GM12878 (cell line): ENCODE measurements at regions not wholly inside any gene's neighbourhood (a gene's known extent, or its start where the extent isn't known, plus 50 kb on each side); places are given as distances from the start of the nearest gene placed in this dataset.

Experiments
- ATAC-seq: fragments of 200-7000 bp; cut with Tn5 transposase; 3 replicates; pipeline ENCODE4 v1.9.1; 2020; ENCODE audit warnings: mild to moderate bottlenecking, moderate library complexity
- BruUV-seq: library from RNA; stranded (reverse); fragments of 400-500 nt; replicated peaks from 2 replicates; lab custom pipeline; 2021; lab: Mats Ljungman, UMichigan
- CTCF ChIA-PET: fragments of 300-600 bp; sonication (Branson Sonifier 250); formaldehyde crosslinking; extraction: SDS; loops from one replicate; lab custom pipeline; 2021; ENCODE audit warnings: inconsistent platforms; lab: Yijun Ruan, JAX
- POLR2A ChIA-PET: fragments of 350-600 bp; formaldehyde crosslinking; extraction: SDS; loops from one replicate; lab custom pipeline; 2021; ENCODE audit warnings: inconsistent platforms; lab: Charles Lee
- RAD21 ChIA-PET: fragments of 300-600 bp; sonication (Branson Sonifier 250); formaldehyde crosslinking; loops from one replicate; lab custom pipeline; 2023; ENCODE audit warnings: antibody characterized with exemption; ENCODE audit not compliant: unreplicated experiment; lab: Charles Lee
- SMC1A ChIA-PET: fragments of 300-600 bp; sonication (Branson Sonifier 250); formaldehyde crosslinking; loops from one replicate; lab custom pipeline; 2023; ENCODE audit not compliant: unreplicated experiment, uncharacterized antibody; lab: Charles Lee
- DNase-seq: peaks from one replicate; pipeline ENCODE4 v3.0.0-alpha.2; 2011; ENCODE audit warnings: low read depth, low spot score
- FAIRE-seq: peaks from 3 replicates; lab custom pipeline; 2011; peaks lifted over from hg19 to GRCh38; lab: Jason Lieb, UNC
- H2AFZ ChIP-seq: 2 replicates; pipeline ENCODE4 v1.6.0; 2011; ENCODE audit warnings: low read depth, low read length, control low read depth; ENCODE audit not compliant: control insufficient read depth
- H3K27ac ChIP-seq: 2 replicates; pipeline ENCODE4 v1.5.1; 2011; ENCODE audit warnings: control low read depth; ENCODE audit not compliant: control insufficient read depth, insufficient read depth
- H3K27me3 ChIP-seq, 2 experiments: replicated peaks in 1 of 2; 2 replicates each; pipeline versions ENCODE4 v1.6.0 to v1.6.1; 2011; ENCODE audit warnings: low read length in 1 of 2; ENCODE audit not compliant: control insufficient read depth in 2 of 2, insufficient read depth in 2 of 2
- H3K36me3 ChIP-seq, 2 experiments: 2 replicates each; pipeline ENCODE4 v1.5.1; 2011; ENCODE audit warnings: low read length in 1 of 2; ENCODE audit not compliant: control insufficient read depth in 2 of 2, insufficient read depth in 2 of 2
- H3K4me1 ChIP-seq: 2 replicates; pipeline ENCODE4 v1.6.1; 2011; ENCODE audit warnings: mild to moderate bottlenecking, low read length, moderate library complexity, mixed read lengths; ENCODE audit not compliant: control insufficient read depth, insufficient read depth
- H3K4me2 ChIP-seq: 2 replicates; pipeline ENCODE4 v1.6.0; 2011; ENCODE audit warnings: control low read depth; ENCODE audit not compliant: control insufficient read depth, insufficient read depth
- H3K4me3 ChIP-seq: fragments of 200-600 bp; sonication (generic); 2 replicates; pipeline ENCODE4 v1.5.1; 2016
- H3K79me2 ChIP-seq: 2 replicates; pipeline ENCODE4 v1.6.0; 2011; ENCODE audit warnings: low read length; ENCODE audit not compliant: control insufficient read depth, insufficient read depth
- H3K9ac ChIP-seq: 2 replicates; pipeline ENCODE4 v1.8.0; 2011; ENCODE audit warnings: low read length, control low read depth, mixed read lengths; ENCODE audit not compliant: control insufficient read depth, insufficient read depth
- H3K9me3 ChIP-seq: replicated peaks from 3 replicates; pipeline ENCODE4 v1.5.1; 2011; ENCODE audit warnings: mild to moderate bottlenecking, low read length; ENCODE audit not compliant: control insufficient read depth, insufficient read depth
- H4K20me1 ChIP-seq: 2 replicates; pipeline ENCODE4 v1.6.0; 2011; ENCODE audit not compliant: control insufficient read depth, insufficient read depth
- CBFB ChIP-seq: IDR thresholded peaks from 2 replicates; pipeline ENCODE4 v1.6.1; 2016; ENCODE audit warnings: antibody characterized with exemption, low read depth
- GABPA ChIP-seq: IDR thresholded peaks from 2 replicates; pipeline ENCODE4 v1.6.1; 2014; ENCODE audit warnings: antibody characterized with exemption, low read depth, mild to moderate bottlenecking, inconsistent platforms
- KDM1A ChIP-seq: fragments of 200-600 bp; sonication (generic); IDR thresholded peaks from 2 replicates; pipeline ENCODE4 v1.6.1; 2016; ENCODE audit warnings: borderline replicate concordance
- PAX8 ChIP-seq: fragments of 450-650 bp; IDR thresholded peaks from 2 replicates; pipeline ENCODE4 v1.6.1; 2017; ENCODE audit warnings: mild to moderate bottlenecking, moderate library complexity
- PRDM15 ChIP-seq: fragments of 450-650 bp; formaldehyde crosslinking; IDR thresholded peaks from 2 replicates; pipeline ENCODE4 v1.4.0; 2020; ENCODE audit warnings: mild to moderate bottlenecking, moderate library complexity
- SMARCA5 ChIP-seq: fragments of 450-650 bp; IDR thresholded peaks from 2 replicates; pipeline ENCODE4 v1.6.1; 2017; ENCODE audit warnings: mild to moderate bottlenecking
- TARDBP ChIP-seq: IDR thresholded peaks from 2 replicates; pipeline ENCODE4 v1.6.1; 2016; ENCODE audit warnings: borderline replicate concordance
- ZBTB40 ChIP-seq: fragments of 450-650 bp; IDR thresholded peaks from 2 replicates; pipeline ENCODE4 v1.6.1; 2016; ENCODE audit warnings: mild to moderate bottlenecking, moderate library complexity, borderline replicate concordance
- ZNF24 ChIP-seq: fragments of 450-650 bp; IDR thresholded peaks from 2 replicates; pipeline ENCODE4 v1.6.1; 2017; ENCODE audit warnings: antibody characterized with exemption, mild to moderate bottlenecking
- ZNF274 ChIP-seq: IDR thresholded peaks from one replicate; pipeline ENCODE4 v1.8.0; 2011; ENCODE audit not compliant: insufficient read length, insufficient read depth
- ZSCAN29 ChIP-seq: fragments of 450-650 bp; IDR thresholded peaks from 2 replicates; pipeline ENCODE4 v1.6.1; 2017; ENCODE audit warnings: mild to moderate bottlenecking, moderate library complexity
- WGBS: methylation state at CpG from one replicate; pipeline ENCODE4 v1.1.6; 2016; ENCODE audit warnings: low lambda C conversion rate; ENCODE audit not compliant: insufficient replicate concordance, insufficient coverage; ENCODE audit errors: missing lambda C conversion rate; 5-methylcytosine and 5-hydroxymethylcytosine counted together
- in situ Hi-C: fragments of 300-500 bp; cut with MboI; formaldehyde crosslinking; loops from 9 replicates; pipeline ENCODE4 v1.14.3; 2018; ENCODE audit warnings: mixed read lengths
- intact Hi-C: fragments of 100-400 bp; cut with micrococcal nuclease; formaldehyde crosslinking; loops from one replicate; pipeline ENCODE4 v1.14.2; 2022; ENCODE audit not compliant: unreplicated experiment
- TF ChIP-seq, protein P1 (sequence below): fragments of 450-650 bp; IDR thresholded peaks from 2 replicates; pipeline ENCODE4 v1.6.1; 2017; ENCODE audit warnings: mild to moderate bottlenecking
- TF ChIP-seq, protein P2 (sequence below): fragments of 150-350 bp; IDR thresholded peaks from 2 replicates; pipeline ENCODE4 v1.6.1; 2014; ENCODE audit warnings: mild to moderate bottlenecking, low read depth, low read length
- TF ChIP-seq, protein P3 (sequence below): IDR thresholded peaks from 2 replicates; pipeline ENCODE4 v1.6.1; 2012; ENCODE audit warnings: low read depth, low read length, improper control_type of control experiment

DNA sequence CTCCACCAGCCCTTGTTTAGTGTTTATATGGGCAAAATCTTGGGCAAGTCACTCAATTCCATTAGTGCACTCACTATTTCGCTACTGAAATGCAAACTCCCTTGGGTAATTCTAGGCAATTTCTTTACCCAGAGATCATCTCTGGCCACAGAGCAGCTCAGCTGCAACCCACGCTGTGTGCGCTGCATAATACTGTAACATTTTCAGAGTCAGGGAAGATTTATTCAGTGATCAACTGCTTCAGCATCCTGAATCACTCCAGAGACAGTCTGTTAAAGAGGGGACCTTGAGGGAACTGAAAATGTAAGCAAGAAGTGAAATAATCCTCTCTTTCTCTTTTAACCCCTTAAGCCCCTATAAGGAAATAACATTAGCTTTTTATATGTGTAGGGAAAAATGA lies 189.6 kb upstream of the FBXL4 start:
- FAIRE-seq (no peak), ATAC-seq (no peak), DNase-seq (no peak)
- Histone ChIP-seq H3K27ac (no peak overlapping the region), H3K79me2 (no peaks in the 10 kb centered on the region), H3K36me3 (no peaks in the 10 kb centered on the region), H4K20me1 (no peaks in the 10 kb centered on the region), H3K4me3 (no peak overlapping the region), H3K9me3 (no peaks in the 10 kb centered on the region), H3K9ac (no peak overlapping the region), H2AFZ (no peak overlapping the region), H3K27me3 (no peaks in the 10 kb centered on the region), H3K4me1 (no peaks in the 10 kb centered on the region), H3K4me2 (no peak overlapping the region)
- in situ Hi-C loops: no loop called here
- intact Hi-C loops: no loop called here
- no TSS peak for BruUV-seq
- WGBS: 53% methylated on average over 3 of the region's 3 CpGs
- ChIA-PET POLR2A (no interaction called here), CTCF (interaction anchor here (1.0 to 1.7 kb wide), 2 partner anchors 9 to 18 kb away, joined by 4 read pairs; no protein-coding TSS in a partner anchor), RAD21 (no interaction called here), SMC1A (no interaction called here)
- TF ChIP-seq GABPA (no peak), ZBTB40 (no peak), PAX8 (no peak), CBFB (no peak), ZNF24 (no peak), PRDM15 (CRISPR knock-in tag) (no peak), TARDBP (no peak), ZSCAN29 (no peak), ZNF274 (no peak), SMARCA5 (no peak), KDM1A (no peak)
- TF ChIP-seq, protein P1, sequence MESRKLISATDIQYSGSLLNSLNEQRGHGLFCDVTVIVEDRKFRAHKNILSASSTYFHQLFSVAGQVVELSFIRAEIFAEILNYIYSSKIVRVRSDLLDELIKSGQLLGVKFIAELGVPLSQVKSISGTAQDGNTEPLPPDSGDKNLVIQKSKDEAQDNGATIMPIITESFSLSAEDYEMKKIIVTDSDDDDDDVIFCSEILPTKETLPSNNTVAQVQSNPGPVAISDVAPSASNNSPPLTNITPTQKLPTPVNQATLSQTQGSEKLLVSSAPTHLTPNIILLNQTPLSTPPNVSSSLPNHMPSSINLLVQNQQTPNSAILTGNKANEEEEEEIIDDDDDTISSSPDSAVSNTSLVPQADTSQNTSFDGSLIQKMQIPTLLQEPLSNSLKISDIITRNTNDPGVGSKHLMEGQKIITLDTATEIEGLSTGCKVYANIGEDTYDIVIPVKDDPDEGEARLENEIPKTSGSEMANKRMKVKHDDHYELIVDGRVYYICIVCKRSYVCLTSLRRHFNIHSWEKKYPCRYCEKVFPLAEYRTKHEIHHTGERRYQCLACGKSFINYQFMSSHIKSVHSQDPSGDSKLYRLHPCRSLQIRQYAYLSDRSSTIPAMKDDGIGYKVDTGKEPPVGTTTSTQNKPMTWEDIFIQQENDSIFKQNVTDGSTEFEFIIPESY: no peak
- TF ChIP-seq, protein P2, sequence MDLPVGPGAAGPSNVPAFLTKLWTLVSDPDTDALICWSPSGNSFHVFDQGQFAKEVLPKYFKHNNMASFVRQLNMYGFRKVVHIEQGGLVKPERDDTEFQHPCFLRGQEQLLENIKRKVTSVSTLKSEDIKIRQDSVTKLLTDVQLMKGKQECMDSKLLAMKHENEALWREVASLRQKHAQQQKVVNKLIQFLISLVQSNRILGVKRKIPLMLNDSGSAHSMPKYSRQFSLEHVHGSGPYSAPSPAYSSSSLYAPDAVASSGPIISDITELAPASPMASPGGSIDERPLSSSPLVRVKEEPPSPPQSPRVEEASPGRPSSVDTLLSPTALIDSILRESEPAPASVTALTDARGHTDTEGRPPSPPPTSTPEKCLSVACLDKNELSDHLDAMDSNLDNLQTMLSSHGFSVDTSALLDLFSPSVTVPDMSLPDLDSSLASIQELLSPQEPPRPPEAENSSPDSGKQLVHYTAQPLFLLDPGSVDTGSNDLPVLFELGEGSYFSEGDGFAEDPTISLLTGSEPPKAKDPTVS: no peak
- TF ChIP-seq, protein P3, sequence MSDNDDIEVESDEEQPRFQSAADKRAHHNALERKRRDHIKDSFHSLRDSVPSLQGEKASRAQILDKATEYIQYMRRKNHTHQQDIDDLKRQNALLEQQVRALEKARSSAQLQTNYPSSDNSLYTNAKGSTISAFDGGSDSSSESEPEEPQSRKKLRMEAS: no peak
